Thyroid gland (tissue), 4 donors: ENCODE measurements at regions not wholly inside any gene's neighbourhood (a gene's known extent, or its start where the extent isn't known, plus 50 kb on each side); places are given as distances from the start of the nearest gene placed in this dataset.

ENCODE experiments used
- DNase-seq, 2 donors: peaks; one replicate each; pipeline ENCODE4 v3.0.0-alpha.2; 2019
- H3K27ac ChIP-seq, 3 donors: fragments of 200-600 bp; sonication (generic); 1 replicate in 2 of 3; 2 replicates in 1 of 3; pipeline ENCODE4 v1.5.1; 2016 to 2019; ENCODE audit warnings: mild to moderate bottlenecking in 1 of 3, moderate library complexity in 1 of 3
- H3K27me3 ChIP-seq: fragments of 200-600 bp; sonication (generic); one replicate; pipeline ENCODE4 v1.5.1; 2019
- H3K36me3 ChIP-seq, 2 donors: fragments of 200-600 bp; sonication (generic); one replicate each; pipeline ENCODE4 v1.5.1; 2016 to 2019
- H3K4me1 ChIP-seq, 2 donors: fragments of 200-600 bp; sonication (generic); one replicate each; pipeline ENCODE4 v1.5.1; 2017 to 2019
- H3K4me3 ChIP-seq, 3 donors: fragments of 200-600 bp; sonication (generic); replicated peaks in 1 of 3; 1 replicate in 2 of 3; 2 replicates in 1 of 3; pipeline ENCODE4 v1.5.1; 2016; ENCODE audit warnings: mild to moderate bottlenecking in 1 of 3
- H3K9me3 ChIP-seq: fragments of 200-600 bp; sonication (generic); one replicate; pipeline ENCODE4 v1.5.1; 2017
- CTCF ChIP-seq, 6 experiments: fragments of 200-600 bp in 3 of 6; fragments of 450-650 bp in 3 of 6; sonication (generic) in 3 of 6; IDR thresholded peaks; one replicate each; pipeline ENCODE4 v1.5.1; 2016 to 2019; ENCODE audit warnings: antibody characterized with exemption in 6 of 6, mild to moderate bottlenecking in 2 of 6, inconsistent platforms in 1 of 6, moderate library complexity in 1 of 6
- POLR2A ChIP-seq, 2 donors: fragments of 450-650 bp; IDR thresholded peaks; one replicate each; pipeline ENCODE4 v1.6.1; 2017; ENCODE audit warnings: antibody characterized with exemption in 2 of 2, mild to moderate bottlenecking in 2 of 2, moderate library complexity in 1 of 2
- WGBS, 2 donors: methylation state at CpG; one replicate each; pipeline ENCODE4 v1.1.5; 2017; 5-methylcytosine and 5-hydroxymethylcytosine counted together
- intact Hi-C: fragments of 100-400 bp; cut with DNase I; formaldehyde crosslinking; loops from one replicate; pipeline ENCODE4 v1.15.1; 2023

GRCh38 chr6:167392631-167393316 is 67.9 kb downstream of the TTLL2 start:
- H3K4me3 ChIP-seq, result no peak overlapping the region
- H3K27ac ChIP-seq, result no peak overlapping the region
- intact Hi-C loops, result no loop called here
- no peaks in the 10 kb centered on the region for H3K36me3 ChIP-seq
- H3K27me3 ChIP-seq, result no peaks in the 10 kb centered on the region
- TF ChIP-seq POLR2A (IDR thresholded peaks at IDR 0.05) (no peak), CTCF (IDR thresholded peaks at IDR 0.05) (no peak)
- H3K9me3 ChIP-seq, result no peaks in the 10 kb centered on the region
- DNase-seq, result no peak
- H3K4me1 ChIP-seq, result no peaks in the 10 kb centered on the region
- 89% methylated on average over 13 of the region's 13 CpGs for WGBS, 2 donors

GRCh38 chr6:167393731-167394130 is 68.8 kb downstream of the TTLL2 start:
- no peaks in the 10 kb centered on the region for H3K27me3 ChIP-seq
- TF ChIP-seq CTCF (IDR thresholded peaks at IDR 0.05) (no peak), POLR2A (IDR thresholded peaks at IDR 0.05) (no peak)
- no peak overlapping the region for H3K4me3 ChIP-seq
- intact Hi-C loops, result no loop called here
- 93 to 94% methylated on average over 7 of the region's 7 CpGs for WGBS, 2 donors
- H3K9me3 ChIP-seq, result no peaks in the 10 kb centered on the region
- no peaks in the 10 kb centered on the region for H3K4me1 ChIP-seq
- no peaks in the 10 kb centered on the region for H3K36me3 ChIP-seq
- H3K27ac ChIP-seq, result no peak overlapping the region
- no peak for DNase-seq

GRCh38 chr6:167394339-167394738 is 69.5 kb downstream of the TTLL2 start:
- Histone ChIP-seq H3K27ac (peak overlapping the region in 1 of 3 donors; percentile 4), H3K36me3 (no peaks in the 10 kb centered on the region), H3K4me3 (no peak overlapping the region), H3K4me1 (no peaks in the 10 kb centered on the region), H3K9me3 (no peaks in the 10 kb centered on the region), H3K27me3 (no peaks in the 10 kb centered on the region)
- no peak for TF ChIP-seq POLR2A (IDR thresholded peaks at IDR 0.05)
- intact Hi-C loops, result no loop called here
- 25 to 35% methylated on average over 8 of the region's 8 CpGs for WGBS, 2 donors
- DNase-seq, result peak; percentile 42 to 65

- Histone ChIP-seq H3K9me3 (no peaks in the 10 kb centered on the region), H3K4me1 (no peaks in the 10 kb centered on the region), H3K4me3 (no peak overlapping the region), H3K27me3 (no peaks in the 10 kb centered on the region), H3K36me3 (no peaks in the 10 kb centered on the region), H3K27ac (no peak overlapping the region)
- 90 to 92% methylated on average over 19 of the region's 19 CpGs for WGBS, 2 donors
- intact Hi-C loops, result no loop called here
- DNase-seq, result no peak
- no peak for TF ChIP-seq CTCF (IDR thresholded peaks at IDR 0.05)
- TF ChIP-seq POLR2A (IDR thresholded peaks at IDR 0.05), result no peak
Observed at GRCh38 chr6:167394820-167395219, 69.9 kb downstream of the TTLL2 start.

GRCh38 chr6:167396068-167396658 is 71.3 kb downstream of the TTLL2 start:
- peaks cover 0 to 2% of the 10 kb centered on the region in 2 donors for H3K4me1 ChIP-seq
- H3K9me3 ChIP-seq, result no peaks in the 10 kb centered on the region
- H3K27me3 ChIP-seq, result no peaks in the 10 kb centered on the region
- no peak overlapping the region for H3K4me3 ChIP-seq
- no peak overlapping the region for H3K27ac ChIP-seq
- H3K36me3 ChIP-seq, result no peaks in the 10 kb centered on the region
- no peak for DNase-seq
- WGBS, 2 donors, result 85 to 90% methylated on average over 16 of the region's 16 CpGs
- intact Hi-C loops, result no loop called here
- no peak for TF ChIP-seq POLR2A (IDR thresholded peaks at IDR 0.05)
